ENCODE measurements at regions not wholly inside any gene's neighbourhood (a gene's known extent, or its start where the extent isn't known, plus 50 kb on each side); places are given as distances from the start of the nearest gene placed in this dataset.

GRCh38 chr20:1820138-1821079 lies 74.8 kb upstream of the SIRPA start:
- TF ChIP-seq CTCF (IDR thresholded peaks at IDR 0.05), result no peak
- TF ChIP-seq POLR2AphosphoS5 (IDR thresholded peaks at IDR 0.05), result no peak
- no peak for TF ChIP-seq POLR2A (IDR thresholded peaks at IDR 0.05)
